ENCODE measurements at regions not wholly inside any gene's neighbourhood (a gene's known extent, or its start where the extent isn't known, plus 50 kb on each side); places are given as distances from the start of the nearest gene placed in this dataset.

- ATAC-seq = no peak
- CTCF ChIA-PET = no interaction called here
- Histone ChIP-seq H3K27ac (ENCODE audit: low read depth, low read length) (no peak overlapping the region), H3K4me3 (ENCODE audit: low read length) (no peak overlapping the region), H3K36me3 (ENCODE audit: control insufficient read depth in 2 of 3, insufficient read depth in 3 of 3, low read length in 3 of 3) (no peaks in the 10 kb centered on the region), H3K27me3 (ENCODE audit: control insufficient read depth in 2 of 2, insufficient read depth in 2 of 2, low read length in 2 of 2) (peaks cover 0 to 3% of the 10 kb centered on the region in 2 donors), H3K4me1 (ENCODE audit: control insufficient read depth in 2 of 2, insufficient read depth in 2 of 2, low read length in 2 of 2) (no peaks in the 10 kb centered on the region), H3K9me3 (ENCODE audit: control insufficient read depth in 2 of 3, low read length in 3 of 3) (no peaks in the 10 kb centered on the region)
- Mint-ChIP-seq H3K36me3 (no peaks in the 10 kb centered on the region), H3K27ac (no peak overlapping the region), H3K27me3 (peaks cover 0 to 11% (median 8%) of the 10 kb centered on the region in 5 donors), H3K9me3 (peaks cover 0 to 13% (median 6%) of the 10 kb centered on the region in 11 donors), H3K4me1 (no peaks in the 10 kb centered on the region), H3K4me3 (no peak overlapping the region)
- POLR2A ChIA-PET = no interaction called here
- DNase-seq = no peak
- intact Hi-C loops (cut with micrococcal nuclease) = no loop called here
Measured at GRCh38 chr18:51739044-51739666, 541.7 kb upstream of the MEX3C start.

DNA sequence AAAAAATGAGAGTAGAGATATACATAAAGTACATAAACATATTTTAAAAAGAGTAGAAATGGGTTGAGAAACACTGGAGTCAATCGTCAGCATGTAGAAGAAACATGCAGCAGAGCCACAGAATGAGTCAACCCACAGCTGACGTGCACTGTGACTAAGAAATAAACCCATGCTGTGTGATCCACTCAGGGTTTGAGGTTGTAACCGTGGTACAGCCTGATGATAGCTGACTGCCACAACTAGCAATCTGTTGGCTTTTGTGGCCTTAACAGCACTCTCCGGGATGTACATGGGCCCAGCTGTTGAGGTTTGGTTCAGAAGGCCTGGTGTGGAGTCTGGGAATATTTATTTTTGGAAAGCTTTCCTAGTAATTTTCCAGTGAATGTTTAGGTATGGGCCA, 554.4 kb upstream of the MEX3C start:
- Mint-ChIP-seq H3K27me3 (peaks cover 0 to 4% (median 0%) of the 10 kb centered on the region in 5 donors), H3K27ac (no peak overlapping the region), H3K4me3 (no peak overlapping the region), H3K36me3 (no peaks in the 10 kb centered on the region), H3K4me1 (no peaks in the 10 kb centered on the region), H3K9me3 (peaks cover 0 to 11% (median 2%) of the 10 kb centered on the region in 11 donors)
- intact Hi-C loops (cut with micrococcal nuclease) = no loop called here
- H3K27ac ChIP-seq (ENCODE audit: low read depth, low read length) = no peak overlapping the region
- no peaks in the 10 kb centered on the region for H3K27me3 ChIP-seq (ENCODE audit: control insufficient read depth in 2 of 2, insufficient read depth in 2 of 2, low read length in 2 of 2)
- DNase-seq (no peak), ATAC-seq (no peak)
- H3K36me3 ChIP-seq (ENCODE audit: control insufficient read depth in 2 of 3, insufficient read depth in 3 of 3, low read length in 3 of 3) = no peaks in the 10 kb centered on the region
- ChIA-PET POLR2A (no interaction called here), CTCF (no interaction called here)
- H3K9me3 ChIP-seq (ENCODE audit: control insufficient read depth in 2 of 3, low read length in 3 of 3) = no peaks in the 10 kb centered on the region
- no peaks in the 10 kb centered on the region for H3K4me1 ChIP-seq (ENCODE audit: control insufficient read depth in 2 of 2, insufficient read depth in 2 of 2, low read length in 2 of 2)
- no peak overlapping the region for H3K4me3 ChIP-seq (ENCODE audit: low read length)

GRCh38 chr18:51753365-51754057, 556.0 kb upstream of the MEX3C start:
- no peaks in the 10 kb centered on the region for H3K4me1 Mint-ChIP-seq
- POLR2A ChIA-PET = no interaction called here
- Histone ChIP-seq H3K27me3 (ENCODE audit: control insufficient read depth in 2 of 2, insufficient read depth in 2 of 2, low read length in 2 of 2) (no peaks in the 10 kb centered on the region), H3K4me3 (ENCODE audit: low read length) (no peak overlapping the region), H3K27ac (ENCODE audit: low read depth, low read length) (no peak overlapping the region), H3K36me3 (ENCODE audit: control insufficient read depth in 2 of 3, insufficient read depth in 3 of 3, low read length in 3 of 3) (no peaks in the 10 kb centered on the region), H3K4me1 (ENCODE audit: control insufficient read depth in 2 of 2, insufficient read depth in 2 of 2, low read length in 2 of 2) (no peaks in the 10 kb centered on the region), H3K9me3 (ENCODE audit: control insufficient read depth in 2 of 3, low read length in 3 of 3) (no peaks in the 10 kb centered on the region)
- peaks cover 0 to 4% (median 0%) of the 10 kb centered on the region in 5 donors for H3K27me3 Mint-ChIP-seq
- ATAC-seq (no peak), DNase-seq (no peak)
- intact Hi-C loops (cut with micrococcal nuclease) = no loop called here
- H3K9me3 Mint-ChIP-seq = peaks cover 0 to 2% (median 0%) of the 10 kb centered on the region in 11 donors
- CTCF ChIA-PET = no interaction called here
- H3K4me3 Mint-ChIP-seq = no peak overlapping the region
- no peak overlapping the region for H3K27ac Mint-ChIP-seq
- H3K36me3 Mint-ChIP-seq = no peaks in the 10 kb centered on the region

DNA sequence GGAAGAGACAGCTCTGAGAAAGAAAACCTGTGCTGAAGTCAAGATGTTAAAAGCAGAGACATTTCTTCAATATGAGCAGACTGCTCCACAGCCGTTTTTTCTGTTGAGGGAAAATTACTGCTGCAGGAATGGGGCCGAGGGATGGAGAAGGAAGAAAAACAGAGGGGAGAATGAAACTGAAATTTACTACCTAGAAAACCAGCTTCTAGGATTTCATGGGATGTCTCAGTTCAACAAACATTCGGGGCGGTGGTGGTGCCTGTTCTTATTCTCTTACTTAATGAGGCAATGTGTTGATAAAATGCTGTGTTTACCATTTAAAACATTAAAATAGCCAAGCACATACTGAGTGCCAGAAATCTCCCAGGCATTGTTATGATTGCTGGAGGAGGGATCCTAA, 557.1 kb upstream of the MEX3C start:
- no peaks in the 10 kb centered on the region for H3K9me3 ChIP-seq (ENCODE audit: control insufficient read depth in 2 of 3, low read length in 3 of 3)
- ChIA-PET CTCF (no interaction called here), POLR2A (no interaction called here)
- no peak for DNase-seq
- intact Hi-C loops (cut with micrococcal nuclease) = no loop called here
- no peaks in the 10 kb centered on the region for H3K4me1 Mint-ChIP-seq
- no peak overlapping the region for H3K4me3 Mint-ChIP-seq
- H3K27me3 Mint-ChIP-seq = peaks cover 0 to 4% (median 0%) of the 10 kb centered on the region in 5 donors
- no peaks in the 10 kb centered on the region for H3K36me3 Mint-ChIP-seq
- H3K4me3 ChIP-seq (ENCODE audit: low read length) = no peak overlapping the region
- no peak overlapping the region for H3K27ac Mint-ChIP-seq
- H3K27ac ChIP-seq (ENCODE audit: low read depth, low read length) = no peak overlapping the region
- no peaks in the 10 kb centered on the region for H3K36me3 ChIP-seq (ENCODE audit: control insufficient read depth in 2 of 3, insufficient read depth in 3 of 3, low read length in 3 of 3)
- H3K4me1 ChIP-seq (ENCODE audit: control insufficient read depth in 2 of 2, insufficient read depth in 2 of 2, low read length in 2 of 2) = no peaks in the 10 kb centered on the region
- H3K9me3 Mint-ChIP-seq = peaks cover 0 to 2% (median 0%) of the 10 kb centered on the region in 11 donors
- no peaks in the 10 kb centered on the region for H3K27me3 ChIP-seq (ENCODE audit: control insufficient read depth in 2 of 2, insufficient read depth in 2 of 2, low read length in 2 of 2)
- ATAC-seq = no peak

GRCh38 chr18:51757255-51757924, 559.9 kb upstream of the MEX3C start:
- Histone ChIP-seq H3K27ac (ENCODE audit: low read depth, low read length) (no peak overlapping the region), H3K4me1 (ENCODE audit: control insufficient read depth in 2 of 2, insufficient read depth in 2 of 2, low read length in 2 of 2) (no peaks in the 10 kb centered on the region), H3K27me3 (ENCODE audit: control insufficient read depth in 2 of 2, insufficient read depth in 2 of 2, low read length in 2 of 2) (no peaks in the 10 kb centered on the region), H3K36me3 (ENCODE audit: control insufficient read depth in 2 of 3, insufficient read depth in 3 of 3, low read length in 3 of 3) (no peaks in the 10 kb centered on the region), H3K4me3 (ENCODE audit: low read length) (no peak overlapping the region), H3K9me3 (ENCODE audit: control insufficient read depth in 2 of 3, low read length in 3 of 3) (no peaks in the 10 kb centered on the region)
- no peaks in the 10 kb centered on the region for H3K4me1 Mint-ChIP-seq
- H3K27me3 Mint-ChIP-seq = peaks cover 0 to 4% (median 0%) of the 10 kb centered on the region in 5 donors
- H3K27ac Mint-ChIP-seq = no peak overlapping the region
- intact Hi-C loops (cut with micrococcal nuclease) = no loop called here
- no peak for ATAC-seq
- DNase-seq = no peak
- H3K9me3 Mint-ChIP-seq = no peaks in the 10 kb centered on the region
- ChIA-PET POLR2A (no interaction called here), CTCF (no interaction called here)
- H3K4me3 Mint-ChIP-seq = no peak overlapping the region
- H3K36me3 Mint-ChIP-seq = no peaks in the 10 kb centered on the region

- DNase-seq (no peak), ATAC-seq (no peak)
- H3K9me3 ChIP-seq (ENCODE audit: control insufficient read depth in 2 of 3, low read length in 3 of 3) = no peaks in the 10 kb centered on the region
- Mint-ChIP-seq H3K9me3 (peaks cover 0 to 13% (median 0%) of the 10 kb centered on the region in 11 donors), H3K27ac (no peak overlapping the region), H3K27me3 (peaks cover 0 to 17% (median 0%) of the 10 kb centered on the region in 5 donors), H3K36me3 (no peaks in the 10 kb centered on the region), H3K4me1 (no peaks in the 10 kb centered on the region), H3K4me3 (no peak overlapping the region)
- ChIA-PET POLR2A (no interaction called here), CTCF (no interaction called here)
- H3K27me3 ChIP-seq (ENCODE audit: control insufficient read depth in 2 of 2, insufficient read depth in 2 of 2, low read length in 2 of 2) = no peaks in the 10 kb centered on the region
- intact Hi-C loops (cut with micrococcal nuclease) = no loop called here
- no peaks in the 10 kb centered on the region for H3K4me1 ChIP-seq (ENCODE audit: control insufficient read depth in 2 of 2, insufficient read depth in 2 of 2, low read length in 2 of 2)
- H3K4me3 ChIP-seq (ENCODE audit: low read length) = no peak overlapping the region
- no peaks in the 10 kb centered on the region for H3K36me3 ChIP-seq (ENCODE audit: control insufficient read depth in 2 of 3, insufficient read depth in 3 of 3, low read length in 3 of 3)
- no peak overlapping the region for H3K27ac ChIP-seq (ENCODE audit: low read depth, low read length)
Measured at GRCh38 chr18:51762373-51762772, 564.9 kb upstream of the MEX3C start.
